Vagina (tissue), 2 donors: ENCODE measurements at regions not wholly inside any gene's neighbourhood (a gene's known extent, or its start where the extent isn't known, plus 50 kb on each side); places are given as distances from the start of the nearest gene placed in this dataset.

Experiments
- DNase-seq, 2 donors: peaks; one replicate each; pipeline ENCODE4 v3.0.0-alpha.2; 2017; ENCODE audit errors: extremely low spot score in 2 of 2
- H3K27ac ChIP-seq: fragments of 200-600 bp; sonication (generic); one replicate; pipeline ENCODE4 v1.5.1; 2019
- H3K27me3 ChIP-seq: fragments of 200-600 bp; sonication (generic); one replicate; pipeline ENCODE4 v1.5.1; 2019
- H3K36me3 ChIP-seq, 2 donors: fragments of 200-600 bp; sonication (generic); one replicate each; pipeline ENCODE4 v1.5.1; 2017 to 2019
- H3K4me1 ChIP-seq: fragments of 200-600 bp; sonication (generic); one replicate; pipeline ENCODE4 v1.5.1; 2019
- H3K4me3 ChIP-seq, 2 donors: fragments of 200-600 bp; sonication (generic); 1 replicate in 1 of 2; 2 replicates in 1 of 2; pipeline ENCODE4 v1.5.1; 2016 to 2019
- H3K9me3 ChIP-seq: fragments of 200-600 bp; sonication (generic); one replicate; pipeline ENCODE4 v1.5.1; 2019
- POLR2A ChIP-seq, 2 donors: fragments of 450-650 bp; IDR thresholded peaks; one replicate each; pipeline ENCODE4 v1.6.1; 2017; ENCODE audit warnings: antibody characterized with exemption in 2 of 2, mild to moderate bottlenecking in 2 of 2, moderate library complexity in 2 of 2
- POLR2AphosphoS5 ChIP-seq, 2 donors: sonication (generic); formaldehyde crosslinking; IDR thresholded peaks; one replicate each; pipeline ENCODE4 v1.9.0; 2017; ENCODE audit warnings: antibody characterized with exemption in 2 of 2, mild to moderate bottlenecking in 2 of 2, low read depth in 1 of 2; ENCODE audit not compliant: insufficient read depth in 1 of 2
- intact Hi-C: fragments of 100-400 bp; cut with DNase I; formaldehyde crosslinking; loops from one replicate; pipeline ENCODE4 v1.15.1; 2023
- TF ChIP-seq, protein P1 (sequence below), 3 experiments: fragments of 450-650 bp in 2 of 3; fragments of 200-600 bp in 1 of 3; sonication (generic) in 1 of 3; IDR thresholded peaks; one replicate each; pipeline ENCODE4 v1.5.1; 2017 to 2019; ENCODE audit warnings: antibody characterized with exemption in 3 of 3, mild to moderate bottlenecking in 2 of 3, moderate library complexity in 2 of 3

DNA sequence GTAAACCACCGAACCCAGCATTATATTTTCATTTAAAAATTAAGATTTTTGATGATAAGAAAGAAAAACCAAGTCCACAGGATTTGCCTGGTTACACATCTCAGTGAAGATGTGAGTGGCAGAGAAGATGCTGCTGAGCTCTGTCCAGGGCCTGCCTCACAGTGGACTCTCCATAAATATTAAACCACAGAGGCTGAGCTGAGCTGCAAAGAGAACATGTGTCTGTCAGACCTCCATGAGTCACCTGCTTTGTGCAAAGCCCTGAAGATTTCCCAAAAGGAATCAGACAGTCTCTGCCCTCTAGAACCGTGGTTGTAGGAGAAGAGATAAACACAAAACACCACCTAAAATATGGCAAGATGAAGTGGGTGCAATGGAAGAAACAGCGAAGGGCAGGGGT is 127.2 kb upstream of the TSC22D1 start:
- Histone ChIP-seq H3K36me3 (no peaks in the 10 kb centered on the region), H3K4me3 (no peak overlapping the region), H3K27ac (no peak overlapping the region), H3K9me3 (no peaks in the 10 kb centered on the region), H3K4me1 (no peaks in the 10 kb centered on the region), H3K27me3 (no peaks in the 10 kb centered on the region)
- DNase-seq: no peak
- TF ChIP-seq POLR2AphosphoS5 (IDR thresholded peaks at IDR 0.05; ENCODE audit: insufficient read depth in 1 of 2, low read depth in 1 of 2) (no peak), POLR2A (IDR thresholded peaks at IDR 0.05) (no peak)
- TF ChIP-seq, protein P1, sequence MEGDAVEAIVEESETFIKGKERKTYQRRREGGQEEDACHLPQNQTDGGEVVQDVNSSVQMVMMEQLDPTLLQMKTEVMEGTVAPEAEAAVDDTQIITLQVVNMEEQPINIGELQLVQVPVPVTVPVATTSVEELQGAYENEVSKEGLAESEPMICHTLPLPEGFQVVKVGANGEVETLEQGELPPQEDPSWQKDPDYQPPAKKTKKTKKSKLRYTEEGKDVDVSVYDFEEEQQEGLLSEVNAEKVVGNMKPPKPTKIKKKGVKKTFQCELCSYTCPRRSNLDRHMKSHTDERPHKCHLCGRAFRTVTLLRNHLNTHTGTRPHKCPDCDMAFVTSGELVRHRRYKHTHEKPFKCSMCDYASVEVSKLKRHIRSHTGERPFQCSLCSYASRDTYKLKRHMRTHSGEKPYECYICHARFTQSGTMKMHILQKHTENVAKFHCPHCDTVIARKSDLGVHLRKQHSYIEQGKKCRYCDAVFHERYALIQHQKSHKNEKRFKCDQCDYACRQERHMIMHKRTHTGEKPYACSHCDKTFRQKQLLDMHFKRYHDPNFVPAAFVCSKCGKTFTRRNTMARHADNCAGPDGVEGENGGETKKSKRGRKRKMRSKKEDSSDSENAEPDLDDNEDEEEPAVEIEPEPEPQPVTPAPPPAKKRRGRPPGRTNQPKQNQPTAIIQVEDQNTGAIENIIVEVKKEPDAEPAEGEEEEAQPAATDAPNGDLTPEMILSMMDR (IDR thresholded peaks at IDR 0.05): no peak
- intact Hi-C loops: loop anchor here (5.0 kb wide), 1 partner anchor 1859 kb away; no protein-coding TSS in a partner anchor

- no peak for DNase-seq
- TF ChIP-seq POLR2AphosphoS5 (IDR thresholded peaks at IDR 0.05; ENCODE audit: insufficient read depth in 1 of 2, low read depth in 1 of 2) (no peak), POLR2A (IDR thresholded peaks at IDR 0.05) (no peak)
- TF ChIP-seq, protein P1 (IDR thresholded peaks at IDR 0.05): no peak
- H3K27ac ChIP-seq: no peak overlapping the region
- H3K4me1 ChIP-seq: no peaks in the 10 kb centered on the region
- H3K36me3 ChIP-seq: no peaks in the 10 kb centered on the region
- H3K9me3 ChIP-seq: no peaks in the 10 kb centered on the region
- intact Hi-C loops: no loop called here
- no peak overlapping the region for H3K4me3 ChIP-seq
- H3K27me3 ChIP-seq: no peaks in the 10 kb centered on the region
Measured at GRCh38 chr13:44698066-44698465, 121.9 kb upstream of the TSC22D1 start.

- Histone ChIP-seq H3K4me3 (no peak overlapping the region), H3K36me3 (no peaks in the 10 kb centered on the region), H3K4me1 (no peaks in the 10 kb centered on the region), H3K27ac (no peak overlapping the region), H3K27me3 (no peaks in the 10 kb centered on the region), H3K9me3 (no peaks in the 10 kb centered on the region)
- TF ChIP-seq, protein P1 (IDR thresholded peaks at IDR 0.05): no peak
- TF ChIP-seq POLR2AphosphoS5 (IDR thresholded peaks at IDR 0.05; ENCODE audit: insufficient read depth in 1 of 2, low read depth in 1 of 2) (no peak), POLR2A (IDR thresholded peaks at IDR 0.05) (no peak)
- intact Hi-C loops: no loop called here
- DNase-seq: no peak
Measured at GRCh38 chr13:44697058-44697457, 120.9 kb upstream of the TSC22D1 start.

- Histone ChIP-seq H3K4me1 (no peaks in the 10 kb centered on the region), H3K27ac (no peak overlapping the region), H3K36me3 (no peaks in the 10 kb centered on the region), H3K4me3 (no peak overlapping the region), H3K27me3 (no peaks in the 10 kb centered on the region), H3K9me3 (no peaks in the 10 kb centered on the region)
- no peak for DNase-seq
- intact Hi-C loops: no loop called here
- TF ChIP-seq, protein P1 (IDR thresholded peaks at IDR 0.05): no peak
- TF ChIP-seq POLR2AphosphoS5 (IDR thresholded peaks at IDR 0.05; ENCODE audit: insufficient read depth in 1 of 2, low read depth in 1 of 2) (no peak), POLR2A (IDR thresholded peaks at IDR 0.05) (no peak)
Measured at GRCh38 chr13:44695520-44695919, 119.4 kb upstream of the TSC22D1 start.

DNA sequence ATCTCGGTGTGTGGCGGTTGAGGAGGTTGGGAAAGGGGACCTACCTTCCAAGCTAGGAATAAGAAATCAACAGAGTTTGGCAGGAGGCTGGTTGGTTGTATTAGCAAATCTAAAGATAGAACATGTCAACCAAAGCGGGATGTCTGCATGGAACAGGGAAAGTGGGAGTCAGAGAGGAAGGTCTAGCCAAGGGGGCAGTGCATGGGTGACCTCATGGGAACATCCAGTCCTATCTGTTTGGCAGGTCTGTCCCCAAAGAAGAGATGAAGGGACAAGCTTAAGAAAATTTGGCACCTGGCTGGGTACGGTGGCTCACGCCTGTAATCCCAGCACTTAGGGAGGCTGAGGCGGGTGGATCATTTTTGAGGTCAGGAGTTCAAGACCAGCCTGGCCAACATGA is 118.7 kb upstream of the TSC22D1 start:
- H3K36me3 ChIP-seq: no peaks in the 10 kb centered on the region
- no peaks in the 10 kb centered on the region for H3K4me1 ChIP-seq
- no peaks in the 10 kb centered on the region for H3K27me3 ChIP-seq
- TF ChIP-seq POLR2AphosphoS5 (IDR thresholded peaks at IDR 0.05; ENCODE audit: insufficient read depth in 1 of 2, low read depth in 1 of 2) (no peak), POLR2A (IDR thresholded peaks at IDR 0.05) (no peak)
- TF ChIP-seq, protein P1 (IDR thresholded peaks at IDR 0.05): no peak
- intact Hi-C loops: no loop called here
- H3K9me3 ChIP-seq: no peaks in the 10 kb centered on the region
- no peak overlapping the region for H3K4me3 ChIP-seq
- H3K27ac ChIP-seq: no peak overlapping the region
- no peak for DNase-seq
